MCF 10A (cell line): ENCODE measurements at regions not wholly inside any gene's neighbourhood (a gene's known extent, or its start where the extent isn't known, plus 50 kb on each side); places are given as distances from the start of the nearest gene placed in this dataset.
"Not testable (repeated sequence)": the region's sequence is repeated elsewhere in the genome, so short reads cannot be mapped to it uniquely, and the experiment has no call there.

Source experiments
- BruUV-seq: library from RNA; stranded (reverse); fragments of 400-500 nt; replicated peaks from 2 replicates; lab custom pipeline; 2021; lab: Mats Ljungman, UMichigan
- CTCF ChIA-PET: fragments of 300-600 bp; sonication (Branson Sonifier 250); formaldehyde crosslinking; extraction: SDS; loops from one replicate; lab custom pipeline; 2021; ENCODE audit warnings: antibody characterized with exemption, inconsistent platforms; lab: Yijun Ruan, JAX
- POLR2A ChIA-PET: fragments of 300-600, 350-650 bp; sonication (Branson Sonifier 250); formaldehyde crosslinking; extraction: SDS; loops from one replicate; lab custom pipeline; 2020; ENCODE audit warnings: antibody characterized with exemption, inconsistent platforms; lab: Yijun Ruan, JAX
- DNase-seq: peaks from one replicate; pipeline ENCODE4 v3.0.0-alpha.2; 2018; ENCODE audit not compliant: unreplicated experiment
- H3K27ac Mint-ChIP-seq: one replicate; pipeline ENCODE4 v1.8.0; 2022; ENCODE audit warnings: mild to moderate bottlenecking, low read depth, mixed read lengths; ENCODE audit not compliant: unreplicated experiment
- H3K27me3 Mint-ChIP-seq: one replicate; pipeline ENCODE4 v1.8.0; 2022; ENCODE audit warnings: mixed read lengths; ENCODE audit not compliant: insufficient read depth, unreplicated experiment
- H3K36me3 Mint-ChIP-seq: one replicate; pipeline ENCODE4 v1.8.0; 2022; ENCODE audit warnings: mild to moderate bottlenecking, moderate library complexity, mixed read lengths; ENCODE audit not compliant: insufficient read depth, unreplicated experiment
- H3K4me1 Mint-ChIP-seq: one replicate; pipeline ENCODE4 v1.8.0; 2022; ENCODE audit warnings: mixed read lengths; ENCODE audit not compliant: insufficient read depth, unreplicated experiment
- H3K4me3 Mint-ChIP-seq: one replicate; pipeline ENCODE4 v1.8.0; 2022; ENCODE audit warnings: mild to moderate bottlenecking, moderate library complexity, mixed read lengths; ENCODE audit not compliant: unreplicated experiment
- H3K9me3 Mint-ChIP-seq: one replicate; pipeline ENCODE4 v1.8.0; 2022; ENCODE audit warnings: mixed read lengths; ENCODE audit not compliant: unreplicated experiment
- CTCF ChIP-seq: fragments of 200-600 bp; IDR thresholded peaks from one replicate; pipeline ENCODE4 v1.8.0; 2022; ENCODE audit warnings: antibody characterized with exemption, mild to moderate bottlenecking; ENCODE audit not compliant: unreplicated experiment
- intact Hi-C: fragments of 100-400 bp; cut with micrococcal nuclease; formaldehyde crosslinking; loops from 2 replicates; pipeline ENCODE4 v1.14.1; 2022

GRCh38 chr6:859936-860335 lies 167.0 kb upstream of the EXOC2 start:
- Mint-ChIP-seq H3K27me3 (no peaks in the 10 kb centered on the region), H3K9me3 (no peaks in the 10 kb centered on the region), H3K4me3 (no peak overlapping the region), H3K4me1 (no peaks in the 10 kb centered on the region), H3K27ac (no peak overlapping the region), H3K36me3 (no peaks in the 10 kb centered on the region)
- ChIA-PET CTCF (interaction anchor here (0.9 kb wide), 1 partner anchor 11 kb away, joined by 3 read pairs; no protein-coding TSS in a partner anchor), POLR2A (no interaction called here)
- TF ChIP-seq CTCF: no peak
- intact Hi-C loops: no loop called here
- BruUV-seq: no TSS peak
- no peak for DNase-seq

GRCh38 chr6:854406-855118 lies 161.6 kb upstream of the EXOC2 start:
- no peaks in the 10 kb centered on the region for H3K4me1 Mint-ChIP-seq
- no TSS peak for BruUV-seq
- H3K27me3 Mint-ChIP-seq: no peaks in the 10 kb centered on the region
- no peaks in the 10 kb centered on the region for H3K9me3 Mint-ChIP-seq
- no peak for DNase-seq
- no peak overlapping the region for H3K27ac Mint-ChIP-seq
- H3K4me3 Mint-ChIP-seq: no peak overlapping the region
- ChIA-PET CTCF (interaction anchor here (0.5 to 0.6 kb wide), 2 partner anchors 13 to 581 kb away, joined by 3 read pairs; no protein-coding TSS in a partner anchor), POLR2A (no interaction called here)
- intact Hi-C loops: no loop called here
- H3K36me3 Mint-ChIP-seq: no peaks in the 10 kb centered on the region
- TF ChIP-seq CTCF: no peak

GRCh38 chr6:852216-852615 lies 159.3 kb upstream of the EXOC2 start:
- H3K4me3 Mint-ChIP-seq, CTCF ChIA-PET, H3K4me1 Mint-ChIP-seq, DNase-seq, BruUV-seq, intact Hi-C loops, H3K27me3 Mint-ChIP-seq, H3K27ac Mint-ChIP-seq, H3K36me3 Mint-ChIP-seq, POLR2A ChIA-PET, H3K9me3 Mint-ChIP-seq: not testable (repeated sequence)

- BruUV-seq: no TSS peak
- H3K4me3 Mint-ChIP-seq: no peak overlapping the region
- no peak overlapping the region for H3K27ac Mint-ChIP-seq
- no peaks in the 10 kb centered on the region for H3K4me1 Mint-ChIP-seq
- H3K27me3 Mint-ChIP-seq: no peaks in the 10 kb centered on the region
- H3K9me3 Mint-ChIP-seq: no peaks in the 10 kb centered on the region
- no peak for TF ChIP-seq CTCF
- ChIA-PET CTCF (interaction anchor here (0.7 to 1.1 kb wide), 2 partner anchors 11 to 50 kb away, joined by 3 read pairs; no protein-coding TSS in a partner anchor), POLR2A (no interaction called here)
- no peaks in the 10 kb centered on the region for H3K36me3 Mint-ChIP-seq
- no peak for DNase-seq
- intact Hi-C loops: no loop called here
These were observed 156.2 kb upstream of the EXOC2 start for GRCh38 chr6:849075-849506.
